ENCODE measurements at regions not wholly inside any gene's neighbourhood (a gene's known extent, or its start where the extent isn't known, plus 50 kb on each side); places are given as distances from the start of the nearest gene placed in this dataset.

GRCh38 chr7:137167609-137168008 lies 175.9 kb downstream of the PTN start:
- no peak for TF ChIP-seq EZH2phosphoT487 (IDR thresholded peaks at IDR 0.05; ENCODE audit: unreplicated experiment)
- no peak for TF ChIP-seq NANOG (IDR thresholded peaks at IDR 0.05; ENCODE audit: borderline replicate concordance)
- no peak for TF ChIP-seq CTCF (conservative IDR thresholded peaks at IDR 0.05; ENCODE audit: low read depth in 2 of 2)
